ENCODE measurements at regions not wholly inside any gene's neighbourhood (a gene's known extent, or its start where the extent isn't known, plus 50 kb on each side); places are given as distances from the start of the nearest gene placed in this dataset.

DNA sequence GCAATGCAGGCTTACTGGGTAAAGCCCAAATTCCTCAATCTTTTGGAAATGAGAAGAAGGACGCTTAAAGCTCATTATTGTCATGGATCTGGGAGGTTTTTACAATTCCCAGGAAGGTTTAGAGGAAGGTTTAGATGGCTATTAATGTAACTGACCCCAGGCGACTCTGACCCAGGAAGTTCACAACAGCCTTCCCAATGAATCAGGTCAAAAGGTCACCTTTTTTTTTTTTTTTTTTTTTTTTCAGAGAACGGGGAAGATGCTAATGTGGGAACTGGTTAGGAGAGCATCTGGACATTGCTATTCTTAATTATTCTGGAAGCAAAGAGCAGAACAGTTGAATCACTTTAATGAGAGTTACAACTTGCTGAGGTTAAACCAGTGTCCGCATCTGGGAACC, 149.9 kb upstream of the ITGB1 start:
- H2BK20ac ChIP-seq (ENCODE audit: low read length) = no peak overlapping the region
- peaks cover 0 to 11% (median 6%) of the 10 kb centered on the region in 4 experiments; a peak in 5 of 7 replicates for H3K4me1 ChIP-seq (replicated peaks in 1 of 4; ENCODE audit: control insufficient read depth in 3 of 4, insufficient read depth in 4 of 4, low read length in 3 of 4)
- H2BK15ac ChIP-seq (ENCODE audit: low read length) = no peak overlapping the region
- CTCF ChIA-PET (ENCODE audit: partially characterized antibody) = interaction anchor here (0.6 to 4.8 kb wide), 4 partner anchors 10 to 155 kb away, joined by 3 to 33 read pairs (median 8); no protein-coding TSS in a partner anchor
- no peaks in the 10 kb centered on the region for H3K9me3 ChIP-seq (ENCODE audit: insufficient read depth in 2 of 2, low read depth in 1 of 2, low read length in 1 of 2)
- H3K56ac ChIP-seq (replicated peaks; ENCODE audit: insufficient read length, low read depth, low read length) = no peak overlapping the region
- FAIRE-seq = no peak
- no peaks in the 10 kb centered on the region for H3K36me3 ChIP-seq (ENCODE audit: control insufficient read depth in 2 of 4, insufficient read depth in 4 of 4, low read length in 3 of 4)
- H4K20me1 ChIP-seq (replicated peaks in 1 of 2; ENCODE audit: control insufficient read depth in 1 of 2, insufficient read depth in 2 of 2, low read length in 2 of 2) = no peaks in the 10 kb centered on the region
- H3K14ac ChIP-seq (ENCODE audit: insufficient read length) = no peak overlapping the region
- H3K23me2 ChIP-seq (ENCODE audit: low read depth, low read length) = no peaks in the 10 kb centered on the region
- no peak overlapping the region for H3K9ac ChIP-seq (replicated peaks in 1 of 4; ENCODE audit: extremely low read depth in 1 of 4, low read depth in 3 of 4, low read length in 3 of 4)
- H3K4me3 ChIP-seq (ENCODE audit: extremely low read depth in 1 of 4, insufficient read depth in 2 of 4, low read depth in 3 of 4, low read length in 4 of 4) = no peak overlapping the region
- 40% methylated on average over 4 of the region's 4 CpGs; no CpG with 5 or more reads in 1 of the 2 experiments for WGBS, 2 experiments (ENCODE audit: extremely low coverage in 1 of 2, insufficient coverage in 1 of 2, insufficient read length in 1 of 2, insufficient replicate concordance in 2 of 2, low coverage in 1 of 2, low lambda C conversion rate in 2 of 2, missing lambda C conversion rate in 1 of 2)
- no peak overlapping the region for H4K5ac ChIP-seq (ENCODE audit: insufficient read length, low read depth, low read length)
- POLR2A ChIA-PET (ENCODE audit: partially characterized antibody) = interaction anchor here (1.3 kb wide), 1 partner anchor 11 kb away, joined by 3 read pairs; no protein-coding TSS in a partner anchor
- H3K4me2 ChIP-seq (ENCODE audit: insufficient read depth in 1 of 2, low read depth in 2 of 2, low read length in 2 of 2) = no peak overlapping the region
- DNase-seq (ENCODE audit: low read depth in 1 of 2, low spot score in 2 of 2) = no peak
- no peak overlapping the region for H2BK120ac ChIP-seq (replicated peaks; ENCODE audit: low read depth, low read length)
- H2AFZ ChIP-seq (ENCODE audit: low read length) = no peak overlapping the region
- H4K8ac ChIP-seq (ENCODE audit: extremely low read depth, insufficient read depth, low read length) = no peak overlapping the region
- H3K18ac ChIP-seq (ENCODE audit: extremely low read depth, low read length) = no peak overlapping the region
- H2AK5ac ChIP-seq (ENCODE audit: low read depth, low read length) = no peak overlapping the region
- no peaks in the 10 kb centered on the region for H3K79me2 ChIP-seq (ENCODE audit: control insufficient read depth in 1 of 2, insufficient read depth in 2 of 2, low read length in 2 of 2)
- H3K23ac ChIP-seq (ENCODE audit: insufficient read length) = no peak overlapping the region
- no peaks in the 10 kb centered on the region for H3K79me1 ChIP-seq (ENCODE audit: low read depth, low read length)
- no peak overlapping the region for H2BK5ac ChIP-seq (ENCODE audit: low read depth, low read length)
- H3K4ac ChIP-seq (replicated peaks; ENCODE audit: insufficient read length, low read depth, low read length) = no peak overlapping the region
- H3K27me3 ChIP-seq (replicated peaks in 1 of 4; ENCODE audit: control insufficient read depth in 3 of 4, extremely low read depth in 1 of 4, insufficient read depth in 3 of 4, low read length in 3 of 4) = no peaks in the 10 kb centered on the region
- no peak overlapping the region for H4K91ac ChIP-seq (replicated peaks; ENCODE audit: insufficient read length, low read length)
- no peak overlapping the region for H2BK12ac ChIP-seq (ENCODE audit: low read depth, low read length)
- H3K27ac ChIP-seq (ENCODE audit: low read depth, low read length) = no peak overlapping the region
- TF ChIP-seq BACH1 (IDR thresholded peaks at IDR 0.05; ENCODE audit: low read length) (no peak), SIRT6 (IDR thresholded peaks at IDR 0.05; ENCODE audit: low read length) (no peak), SIN3A (conservative IDR thresholded peaks at IDR 0.05 in 1 of 2, IDR thresholded peaks at IDR 0.05 in 1 of 2; ENCODE audit: low read depth in 1 of 2, low read length in 2 of 2) (no peak), TCF12 (IDR thresholded peaks at IDR 0.05; ENCODE audit: low read depth, low read length) (no peak), KDM1A (IDR thresholded peaks at IDR 0.05; ENCODE audit: borderline replicate concordance, low read length) (no peak), POLR2A (IDR thresholded peaks at IDR 0.05; ENCODE audit: control extremely low read depth in 1 of 2, low read depth in 2 of 2, low read length in 2 of 2) (no peak), RXRA (IDR thresholded peaks at IDR 0.05; ENCODE audit: insufficient read depth, low read depth, low read length) (no peak), TAF1 (IDR thresholded peaks at IDR 0.05; ENCODE audit: low read depth, low read length) (no peak), SUZ12 (IDR thresholded peaks at IDR 0.05; ENCODE audit: low read length) (no peak), TBP (IDR thresholded peaks at IDR 0.05; ENCODE audit: low read depth, low read length) (no peak)
- TF ChIP-seq, protein P1, sequence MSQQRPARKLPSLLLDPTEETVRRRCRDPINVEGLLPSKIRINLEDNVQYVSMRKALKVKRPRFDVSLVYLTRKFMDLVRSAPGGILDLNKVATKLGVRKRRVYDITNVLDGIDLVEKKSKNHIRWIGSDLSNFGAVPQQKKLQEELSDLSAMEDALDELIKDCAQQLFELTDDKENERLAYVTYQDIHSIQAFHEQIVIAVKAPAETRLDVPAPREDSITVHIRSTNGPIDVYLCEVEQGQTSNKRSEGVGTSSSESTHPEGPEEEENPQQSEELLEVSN (IDR thresholded peaks at IDR 0.05) = no peak
- TF ChIP-seq, protein P2, sequence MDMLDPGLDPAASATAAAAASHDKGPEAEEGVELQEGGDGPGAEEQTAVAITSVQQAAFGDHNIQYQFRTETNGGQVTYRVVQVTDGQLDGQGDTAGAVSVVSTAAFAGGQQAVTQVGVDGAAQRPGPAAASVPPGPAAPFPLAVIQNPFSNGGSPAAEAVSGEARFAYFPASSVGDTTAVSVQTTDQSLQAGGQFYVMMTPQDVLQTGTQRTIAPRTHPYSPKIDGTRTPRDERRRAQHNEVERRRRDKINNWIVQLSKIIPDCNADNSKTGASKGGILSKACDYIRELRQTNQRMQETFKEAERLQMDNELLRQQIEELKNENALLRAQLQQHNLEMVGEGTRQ (IDR thresholded peaks at IDR 0.05; ENCODE audit: low read length) = no peak

Measured in H1 (cell line).